ENCODE measurements at regions not wholly inside any gene's neighbourhood (a gene's known extent, or its start where the extent isn't known, plus 50 kb on each side); places are given as distances from the start of the nearest gene placed in this dataset.

DNA sequence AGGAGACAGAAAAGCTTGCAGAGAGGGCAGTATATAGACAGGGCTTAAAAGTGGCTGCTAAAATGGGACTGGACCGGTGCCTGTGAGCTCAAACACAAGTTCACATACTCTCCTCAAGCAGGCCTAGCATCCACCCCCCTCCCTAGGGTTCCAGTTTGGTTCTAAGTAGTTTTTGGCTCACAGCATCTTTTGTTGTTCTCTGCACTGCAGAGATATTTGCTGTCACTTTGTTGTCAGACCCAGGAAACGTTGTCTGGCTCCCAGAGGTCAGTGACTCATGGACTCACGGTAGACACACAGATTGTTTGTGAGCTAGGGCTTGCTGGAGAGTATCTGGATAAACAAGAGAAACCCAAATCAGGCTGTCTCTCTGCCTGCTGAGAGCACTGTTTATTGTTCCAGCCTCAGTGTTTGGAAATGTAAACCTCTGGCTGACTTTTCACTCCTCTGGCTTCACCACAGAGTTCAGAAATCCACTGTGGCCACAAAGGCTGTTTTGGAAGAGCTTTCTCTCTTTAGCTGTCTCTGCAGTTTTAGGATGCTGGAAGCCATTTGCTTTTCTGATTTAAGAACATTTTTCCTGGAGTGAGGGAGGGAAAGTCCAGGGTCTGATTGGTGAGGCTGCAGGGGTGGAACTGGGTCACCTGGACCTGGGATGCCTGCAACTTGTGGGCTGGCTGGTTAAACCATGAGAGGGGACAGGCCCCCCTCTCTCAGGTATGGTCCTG, 303.7 kb upstream of the PLET1 start (continued):
- TF ChIP-seq, protein P1, sequence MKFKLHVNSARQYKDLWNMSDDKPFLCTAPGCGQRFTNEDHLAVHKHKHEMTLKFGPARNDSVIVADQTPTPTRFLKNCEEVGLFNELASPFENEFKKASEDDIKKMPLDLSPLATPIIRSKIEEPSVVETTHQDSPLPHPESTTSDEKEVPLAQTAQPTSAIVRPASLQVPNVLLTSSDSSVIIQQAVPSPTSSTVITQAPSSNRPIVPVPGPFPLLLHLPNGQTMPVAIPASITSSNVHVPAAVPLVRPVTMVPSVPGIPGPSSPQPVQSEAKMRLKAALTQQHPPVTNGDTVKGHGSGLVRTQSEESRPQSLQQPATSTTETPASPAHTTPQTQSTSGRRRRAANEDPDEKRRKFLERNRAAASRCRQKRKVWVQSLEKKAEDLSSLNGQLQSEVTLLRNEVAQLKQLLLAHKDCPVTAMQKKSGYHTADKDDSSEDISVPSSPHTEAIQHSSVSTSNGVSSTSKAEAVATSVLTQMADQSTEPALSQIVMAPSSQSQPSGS (IDR thresholded peaks at IDR 0.05; ENCODE audit: low read length) = no peak

All from H1 (cell line).